HCT116 (cell line): ENCODE measurements at regions not wholly inside any gene's neighbourhood (a gene's known extent, or its start where the extent isn't known, plus 50 kb on each side); places are given as distances from the start of the nearest gene placed in this dataset.

ENCODE experiments used
- ATAC-seq: fragments of 200-7000 bp; cut with Tn5 transposase; 2 replicates; pipeline ENCODE4 v1.9.1; 2020; ENCODE audit warnings: mild to moderate bottlenecking, moderate library complexity
- BruUV-seq: library from RNA; stranded (reverse); fragments of 400-500 nt; replicated peaks from 2 replicates; lab custom pipeline; 2021; lab: Mats Ljungman, UMichigan
- CTCF ChIA-PET: fragments of 300-600 bp; sonication (Branson Sonifier 250); formaldehyde crosslinking; loops from one replicate; lab custom pipeline; 2021; ENCODE audit warnings: antibody characterized with exemption; lab: Charles Lee
- POLR2A ChIA-PET: fragments of 300-600, 350-600 bp; sonication (Branson Sonifier 250); formaldehyde crosslinking; loops from one replicate; lab custom pipeline; 2021; ENCODE audit warnings: antibody characterized with exemption; lab: Charles Lee
- RAD21 ChIA-PET, 2 experiments: fragments of 300-600 bp; sonication (Branson Sonifier 250); formaldehyde crosslinking; loops; one replicate each; lab custom pipeline; 2023; ENCODE audit warnings: low total read pairs in 2 of 2; ENCODE audit not compliant: uncharacterized antibody in 2 of 2, unreplicated experiment in 2 of 2, low non-redundant PET in 1 of 2; lab: Charles Lee
- DNase-seq: peaks from one replicate; pipeline ENCODE4 v3.0.0-alpha.2; 2010; ENCODE audit warnings: low read depth, low spot score
- H2AFZ ChIP-seq: fragments of 200-600 bp; shearing (Covaris generic), sonication (generic); 2 replicates; pipeline ENCODE4 v1.6.1; 2017; ENCODE audit warnings: low read depth, mixed run types, mixed read lengths, antibody characterized with exemption, low read length; ENCODE audit not compliant: poor library complexity, severe bottlenecking
- H3K27ac ChIP-seq: 2 replicates; pipeline ENCODE4 v1.5.1; 2012; ENCODE audit warnings: low read depth, low read length
- H3K27me3 ChIP-seq: fragments of 200-600 bp; sonication (generic); 2 replicates; pipeline ENCODE4 v1.6.1; 2016; ENCODE audit warnings: mixed run types, low read length, mixed read lengths; ENCODE audit not compliant: insufficient read depth
- H3K36me3 ChIP-seq, 2 experiments: fragments of 200-500 bp in 1 of 2; fragments of 200-600 bp in 1 of 2; sonication (Bioruptor generic) in 1 of 2; sonication (generic) in 1 of 2; 2 replicates each; pipeline versions ENCODE4 v1.5.1 to v1.6.1; 2014 to 2016; ENCODE audit warnings: low read length in 2 of 2, inconsistent platforms in 1 of 2, mixed read lengths in 1 of 2, mixed run types in 1 of 2; ENCODE audit not compliant: insufficient read depth in 2 of 2, control insufficient read depth in 1 of 2
- H3K4me1 ChIP-seq, 2 experiments: fragments of 200-600 bp in 1 of 2; sonication (generic) in 1 of 2; 2 replicates each; pipeline versions ENCODE4 v1.5.1 to v1.6.1; 2012 to 2017; ENCODE audit warnings: low read length in 2 of 2, inconsistent platforms in 1 of 2, mild to moderate bottlenecking in 1 of 2, mixed read lengths in 1 of 2, mixed run types in 1 of 2, moderate library complexity in 1 of 2; ENCODE audit not compliant: insufficient read depth in 2 of 2, control insufficient read depth in 1 of 2
- H3K4me2 ChIP-seq: fragments of 200-600 bp; sonication (generic); 2 replicates; pipeline ENCODE4 v1.6.1; 2017; ENCODE audit warnings: mixed run types, low read length, mixed read lengths
- H3K4me3 ChIP-seq, 2 experiments: fragments of 200-600 bp in 1 of 2; sonication (generic) in 1 of 2; replicated peaks in 1 of 2; 2 replicates each; pipeline ENCODE4 v1.5.1; 2011 to 2016; ENCODE audit warnings: low read length in 2 of 2, control low read depth in 1 of 2, low read depth in 1 of 2, mild to moderate bottlenecking in 1 of 2, mixed read lengths in 1 of 2, mixed run types in 1 of 2
- H3K79me2 ChIP-seq: fragments of 200-600 bp; sonication (generic); 2 replicates; pipeline ENCODE4 v1.6.1; 2017; ENCODE audit warnings: mild to moderate bottlenecking, mixed run types, low read length, moderate library complexity, mixed read lengths; ENCODE audit not compliant: insufficient read depth
- H3K9ac ChIP-seq: fragments of 200-600 bp; sonication (generic); 2 replicates; pipeline ENCODE4 v1.6.1; 2016; ENCODE audit warnings: low read length, mixed read lengths
- H3K9me2 ChIP-seq: fragments of 200-600 bp; sonication (generic), shearing (Covaris generic); 2 replicates; pipeline ENCODE4 v1.6.1; 2017; ENCODE audit warnings: mixed run types, mild to moderate bottlenecking, moderate library complexity; ENCODE audit not compliant: insufficient read depth
- H3K9me3 ChIP-seq, 2 experiments: fragments of 200-500 bp in 1 of 2; fragments of 200-600 bp in 1 of 2; sonication (Bioruptor generic) in 1 of 2; sonication (generic) in 1 of 2; 2 replicates each; pipeline ENCODE4 v1.6.1; 2014 to 2017; ENCODE audit warnings: low read length in 2 of 2, mixed read lengths in 2 of 2, inconsistent platforms in 1 of 2, low read depth in 1 of 2, mild to moderate bottlenecking in 1 of 2, mixed run types in 1 of 2, moderate library complexity in 1 of 2; ENCODE audit not compliant: control insufficient read depth in 1 of 2, insufficient read depth in 1 of 2
- H4K20me1 ChIP-seq: fragments of 200-600 bp; sonication (generic), shearing (Covaris generic); 2 replicates; pipeline ENCODE4 v1.6.1; 2017; ENCODE audit warnings: mixed run types, mild to moderate bottlenecking, moderate library complexity; ENCODE audit not compliant: insufficient read depth
- CBX3 ChIP-seq: IDR thresholded peaks from 2 replicates; pipeline ENCODE4 v1.6.1; 2012; ENCODE audit warnings: low read depth
- CEBPB ChIP-seq: IDR thresholded peaks from 2 replicates; pipeline ENCODE4 v1.6.1; 2012; ENCODE audit warnings: low read depth
- ELF1 ChIP-seq: IDR thresholded peaks from 2 replicates; pipeline ENCODE4 v1.6.1; 2012; ENCODE audit warnings: low read depth, borderline replicate concordance
- EZH2 ChIP-seq: fragments of 200-600 bp; sonication (generic); IDR thresholded peaks from 2 replicates; pipeline ENCODE4 v1.6.1; 2017; ENCODE audit warnings: antibody characterized with exemption, mixed run types
- JUND ChIP-seq: IDR thresholded peaks from 2 replicates; pipeline ENCODE4 v1.6.1; 2012
- POLR2A ChIP-seq: IDR thresholded peaks from 2 replicates; pipeline ENCODE4 v1.7.0; 2011; ENCODE audit warnings: borderline replicate concordance; ENCODE audit not compliant: insufficient read depth, insufficient read length; ENCODE audit errors: extremely low read depth
- POLR2AphosphoS5 ChIP-seq: IDR thresholded peaks from 2 replicates; pipeline ENCODE4 v1.6.1; 2011; ENCODE audit warnings: mild to moderate bottlenecking, low read depth, low read length, moderate library complexity
- RAD21 ChIP-seq: IDR thresholded peaks from 2 replicates; pipeline ENCODE4 v1.6.1; 2012; ENCODE audit warnings: low read depth, mild to moderate bottlenecking
- SIN3A ChIP-seq: IDR thresholded peaks from 2 replicates; pipeline ENCODE4 v1.6.1; 2012; ENCODE audit warnings: low read depth
- TCF7L2 ChIP-seq: IDR thresholded peaks from 2 replicates; pipeline ENCODE4 v1.7.0; 2011; ENCODE audit warnings: borderline replicate concordance, inconsistent platforms; ENCODE audit not compliant: insufficient read depth, insufficient read length; ENCODE audit errors: extremely low read depth
- YY1 ChIP-seq: IDR thresholded peaks from 2 replicates; pipeline ENCODE4 v1.6.1; 2011; ENCODE audit warnings: low read length, low read depth, moderate library complexity, mild to moderate bottlenecking; ENCODE audit not compliant: insufficient replicate concordance; ENCODE audit errors: extremely low read depth
- ZNF274 ChIP-seq: fragments of 200-500 bp; sonication (Bioruptor generic); IDR thresholded peaks from 2 replicates; pipeline ENCODE4 v1.6.1; 2014; ENCODE audit warnings: mild to moderate bottlenecking, low read depth, low read length, inconsistent platforms
- intact Hi-C: fragments of 100-400 bp; cut with micrococcal nuclease; formaldehyde crosslinking; loops from 2 replicates; pipeline ENCODE4 v1.10.0; 2022
- TF ChIP-seq, protein P1 (sequence below): IDR thresholded peaks from 2 replicates; pipeline ENCODE4 v1.6.1; 2012
- TF ChIP-seq, protein P2 (sequence below): IDR thresholded peaks from 2 replicates; pipeline ENCODE4 v1.6.1; 2012
- TF ChIP-seq, protein P3 (sequence below): IDR thresholded peaks from 2 replicates; pipeline ENCODE4 v1.6.1; 2012; ENCODE audit warnings: low read depth

DNA sequence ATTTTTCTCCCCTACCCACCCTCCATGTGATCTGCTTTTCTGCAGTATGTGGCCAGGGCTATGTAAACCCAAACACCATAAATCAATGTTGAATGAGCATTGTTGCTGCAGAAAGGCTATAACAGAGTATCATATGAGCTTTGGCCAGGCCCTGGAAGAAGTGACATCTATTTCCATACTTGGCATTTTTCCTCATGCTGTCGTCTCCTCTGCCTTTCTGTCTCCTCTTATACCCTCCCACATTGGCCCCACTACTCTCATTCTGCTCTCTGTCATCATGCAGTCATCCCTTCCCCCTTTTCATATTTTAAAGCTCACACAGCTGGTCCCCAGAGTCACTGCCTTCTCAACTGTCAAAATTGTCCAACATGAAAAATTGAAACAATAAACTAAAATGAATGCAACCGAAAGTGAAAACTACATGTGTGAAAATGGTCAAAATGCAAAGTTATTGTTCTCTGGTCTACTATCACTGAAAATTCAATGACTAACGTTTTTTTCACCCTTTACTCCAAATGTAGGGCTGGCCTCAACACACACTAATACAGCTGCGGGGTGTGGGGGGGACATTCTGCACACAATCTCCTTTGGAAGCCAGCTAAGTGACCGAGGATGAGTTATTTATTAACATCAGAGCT lies 290.7 kb upstream of the TMPO start:
- DNase-seq, result no peak
- ChIA-PET CTCF (no interaction called here), RAD21 (no interaction called here), POLR2A (no interaction called here)
- intact Hi-C loops, result loop anchor here (5.0 kb wide), 1 partner anchor 148 kb away; no protein-coding TSS in a partner anchor
- Histone ChIP-seq H3K36me3 (no peaks in the 10 kb centered on the region), H3K27ac (no peak overlapping the region), H3K9me3 (no peaks in the 10 kb centered on the region), H3K27me3 (peaks cover 56% of the 10 kb centered on the region), H4K20me1 (no peaks in the 10 kb centered on the region), H3K4me2 (no peak overlapping the region), H3K9ac (no peak overlapping the region), H3K4me1 (no peaks in the 10 kb centered on the region), H3K4me3 (no peak overlapping the region), H2AFZ (no peak overlapping the region), H3K9me2 (no peaks in the 10 kb centered on the region), H3K79me2 (no peaks in the 10 kb centered on the region)
- ATAC-seq, result no peak
- TF ChIP-seq TCF7L2, result no peak
- no peak for TF ChIP-seq CBX3
- TF ChIP-seq SIN3A, result no peak
- TF ChIP-seq ZNF274, result no peak
- TF ChIP-seq JUND, result no peak
- no peak for TF ChIP-seq POLR2A
- TF ChIP-seq YY1, result no peak
- BruUV-seq, result no TSS peak

DNA sequence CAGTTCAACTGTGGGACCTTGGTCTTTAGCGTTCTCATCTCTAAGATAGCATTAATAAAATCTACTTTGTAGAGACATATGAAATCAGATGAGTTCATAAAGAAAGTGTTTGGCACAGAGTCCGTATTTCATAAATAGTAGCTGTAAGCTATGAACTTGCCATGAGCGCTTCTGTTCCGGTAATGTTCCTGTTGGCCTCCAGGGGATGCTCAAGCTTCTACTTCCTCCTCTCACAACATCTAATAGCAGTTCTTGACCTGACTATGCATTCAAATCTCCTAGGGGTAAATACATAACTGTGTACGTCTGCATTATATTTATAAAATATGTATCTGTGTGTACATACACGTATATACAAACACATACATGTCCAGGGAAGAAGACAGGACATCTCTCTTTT lies 288.2 kb upstream of the TMPO start:
- RAD21 ChIA-PET, result no interaction called here
- no TSS peak for BruUV-seq
- ATAC-seq (peak; percentile 85), DNase-seq (peak; percentile 7)
- H3K9me3 ChIP-seq, result no peaks in the 10 kb centered on the region
- no peaks in the 10 kb centered on the region for H3K4me1 ChIP-seq
- H3K9me2 ChIP-seq, result no peaks in the 10 kb centered on the region
- peaks cover 32% of the 10 kb centered on the region for H3K27me3 ChIP-seq
- H3K4me2 ChIP-seq, result no peak overlapping the region
- CTCF ChIA-PET, result interaction anchor here (0.9 to 1.0 kb wide), 2 partner anchors 23 to 119 kb away, joined by 3 to 4 read pairs; no protein-coding TSS in a partner anchor
- intact Hi-C loops, result loop anchor here (5.0 kb wide), 1 partner anchor 145 kb away; no protein-coding TSS in a partner anchor
- H4K20me1 ChIP-seq, result no peaks in the 10 kb centered on the region
- POLR2A ChIA-PET, result no interaction called here
- H3K36me3 ChIP-seq, result no peaks in the 10 kb centered on the region
- H2AFZ ChIP-seq, result no peak overlapping the region
- H3K27ac ChIP-seq, result no peak overlapping the region
- no peaks in the 10 kb centered on the region for H3K79me2 ChIP-seq
- H3K4me3 ChIP-seq, result no peak overlapping the region
- no peak overlapping the region for H3K9ac ChIP-seq
- TF ChIP-seq POLR2A, result no peak
- no peak for TF ChIP-seq SIN3A
- TF ChIP-seq, protein P1, sequence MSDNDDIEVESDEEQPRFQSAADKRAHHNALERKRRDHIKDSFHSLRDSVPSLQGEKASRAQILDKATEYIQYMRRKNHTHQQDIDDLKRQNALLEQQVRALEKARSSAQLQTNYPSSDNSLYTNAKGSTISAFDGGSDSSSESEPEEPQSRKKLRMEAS, result no peak
- TF ChIP-seq, protein P2, sequence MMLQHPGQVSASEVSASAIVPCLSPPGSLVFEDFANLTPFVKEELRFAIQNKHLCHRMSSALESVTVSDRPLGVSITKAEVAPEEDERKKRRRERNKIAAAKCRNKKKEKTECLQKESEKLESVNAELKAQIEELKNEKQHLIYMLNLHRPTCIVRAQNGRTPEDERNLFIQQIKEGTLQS, result no peak
- no peak for TF ChIP-seq POLR2AphosphoS5
- peak; percentile 61 for TF ChIP-seq RAD21
- TF ChIP-seq CEBPB, result no peak
- TF ChIP-seq, protein P3, sequence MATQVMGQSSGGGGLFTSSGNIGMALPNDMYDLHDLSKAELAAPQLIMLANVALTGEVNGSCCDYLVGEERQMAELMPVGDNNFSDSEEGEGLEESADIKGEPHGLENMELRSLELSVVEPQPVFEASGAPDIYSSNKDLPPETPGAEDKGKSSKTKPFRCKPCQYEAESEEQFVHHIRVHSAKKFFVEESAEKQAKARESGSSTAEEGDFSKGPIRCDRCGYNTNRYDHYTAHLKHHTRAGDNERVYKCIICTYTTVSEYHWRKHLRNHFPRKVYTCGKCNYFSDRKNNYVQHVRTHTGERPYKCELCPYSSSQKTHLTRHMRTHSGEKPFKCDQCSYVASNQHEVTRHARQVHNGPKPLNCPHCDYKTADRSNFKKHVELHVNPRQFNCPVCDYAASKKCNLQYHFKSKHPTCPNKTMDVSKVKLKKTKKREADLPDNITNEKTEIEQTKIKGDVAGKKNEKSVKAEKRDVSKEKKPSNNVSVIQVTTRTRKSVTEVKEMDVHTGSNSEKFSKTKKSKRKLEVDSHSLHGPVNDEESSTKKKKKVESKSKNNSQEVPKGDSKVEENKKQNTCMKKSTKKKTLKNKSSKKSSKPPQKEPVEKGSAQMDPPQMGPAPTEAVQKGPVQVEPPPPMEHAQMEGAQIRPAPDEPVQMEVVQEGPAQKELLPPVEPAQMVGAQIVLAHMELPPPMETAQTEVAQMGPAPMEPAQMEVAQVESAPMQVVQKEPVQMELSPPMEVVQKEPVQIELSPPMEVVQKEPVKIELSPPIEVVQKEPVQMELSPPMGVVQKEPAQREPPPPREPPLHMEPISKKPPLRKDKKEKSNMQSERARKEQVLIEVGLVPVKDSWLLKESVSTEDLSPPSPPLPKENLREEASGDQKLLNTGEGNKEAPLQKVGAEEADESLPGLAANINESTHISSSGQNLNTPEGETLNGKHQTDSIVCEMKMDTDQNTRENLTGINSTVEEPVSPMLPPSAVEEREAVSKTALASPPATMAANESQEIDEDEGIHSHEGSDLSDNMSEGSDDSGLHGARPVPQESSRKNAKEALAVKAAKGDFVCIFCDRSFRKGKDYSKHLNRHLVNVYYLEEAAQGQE, result no peak
- no peak for TF ChIP-seq EZH2
- TF ChIP-seq ELF1, result no peak
